Fibroblast of mammary gland (primary cell): ENCODE measurements at regions not wholly inside any gene's neighbourhood (a gene's known extent, or its start where the extent isn't known, plus 50 kb on each side); places are given as distances from the start of the nearest gene placed in this dataset.

ENCODE experiments used
- DNase-seq: peaks from one replicate; pipeline ENCODE4 v3.0.0-alpha.2; 2010; ENCODE audit warnings: low read depth
- H3K4me3 ChIP-seq: 2 replicates; pipeline ENCODE4 v1.5.1; 2011; ENCODE audit warnings: low read depth, mild to moderate bottlenecking, low read length, moderate library complexity; ENCODE audit not compliant: control insufficient read depth
- TF ChIP-seq, protein P1 (sequence below): conservative IDR thresholded peaks from 2 replicates; pipeline ENCODE4 v1.5.1; 2011; ENCODE audit warnings: low read depth, low read length, inconsistent platforms; ENCODE audit not compliant: control insufficient read depth, insufficient read depth

GRCh38 chr2:134200036-134200618 is 53.7 kb upstream of the MGAT5 start:
- no peak for DNase-seq
- TF ChIP-seq, protein P1, sequence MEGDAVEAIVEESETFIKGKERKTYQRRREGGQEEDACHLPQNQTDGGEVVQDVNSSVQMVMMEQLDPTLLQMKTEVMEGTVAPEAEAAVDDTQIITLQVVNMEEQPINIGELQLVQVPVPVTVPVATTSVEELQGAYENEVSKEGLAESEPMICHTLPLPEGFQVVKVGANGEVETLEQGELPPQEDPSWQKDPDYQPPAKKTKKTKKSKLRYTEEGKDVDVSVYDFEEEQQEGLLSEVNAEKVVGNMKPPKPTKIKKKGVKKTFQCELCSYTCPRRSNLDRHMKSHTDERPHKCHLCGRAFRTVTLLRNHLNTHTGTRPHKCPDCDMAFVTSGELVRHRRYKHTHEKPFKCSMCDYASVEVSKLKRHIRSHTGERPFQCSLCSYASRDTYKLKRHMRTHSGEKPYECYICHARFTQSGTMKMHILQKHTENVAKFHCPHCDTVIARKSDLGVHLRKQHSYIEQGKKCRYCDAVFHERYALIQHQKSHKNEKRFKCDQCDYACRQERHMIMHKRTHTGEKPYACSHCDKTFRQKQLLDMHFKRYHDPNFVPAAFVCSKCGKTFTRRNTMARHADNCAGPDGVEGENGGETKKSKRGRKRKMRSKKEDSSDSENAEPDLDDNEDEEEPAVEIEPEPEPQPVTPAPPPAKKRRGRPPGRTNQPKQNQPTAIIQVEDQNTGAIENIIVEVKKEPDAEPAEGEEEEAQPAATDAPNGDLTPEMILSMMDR = no peak
- H3K4me3 ChIP-seq = no peak overlapping the region

GRCh38 chr2:134201533-134201932 is 52.3 kb upstream of the MGAT5 start:
- no peak for DNase-seq
- TF ChIP-seq, protein P1 = no peak
- no peak overlapping the region for H3K4me3 ChIP-seq

GRCh38 chr2:134202371-134202770 is 51.5 kb upstream of the MGAT5 start:
- TF ChIP-seq, protein P1 = no peak
- H3K4me3 ChIP-seq = no peak overlapping the region
- DNase-seq = no peak

DNA sequence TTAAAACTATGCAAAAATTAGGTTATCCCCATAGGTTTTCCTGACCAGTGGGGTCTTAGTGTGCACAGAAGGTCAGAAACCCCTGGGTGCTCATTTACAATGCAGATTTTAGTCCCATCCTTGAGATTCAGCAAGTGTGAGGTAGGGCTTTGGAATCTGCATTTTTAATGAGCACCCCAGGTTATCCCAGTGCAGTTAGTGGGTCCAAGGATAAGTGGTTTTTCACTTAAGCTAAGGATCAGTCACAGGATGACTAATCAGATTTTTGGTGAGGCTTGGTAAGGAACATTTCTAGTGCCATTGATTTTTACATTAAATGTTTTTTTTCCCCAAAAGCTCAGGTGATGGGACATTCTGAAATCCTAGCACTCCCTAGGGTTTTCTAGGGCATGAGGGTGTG is 50.7 kb upstream of the MGAT5 start:
- TF ChIP-seq, protein P1 = no peak
- DNase-seq = peak; percentile 23

More for the DNA sequence above, 50.7 kb upstream of the MGAT5 start:
- no peak overlapping the region for H3K4me3 ChIP-seq
